ENCODE measurements at regions not wholly inside any gene's neighbourhood (a gene's known extent, or its start where the extent isn't known, plus 50 kb on each side); places are given as distances from the start of the nearest gene placed in this dataset.

DNA sequence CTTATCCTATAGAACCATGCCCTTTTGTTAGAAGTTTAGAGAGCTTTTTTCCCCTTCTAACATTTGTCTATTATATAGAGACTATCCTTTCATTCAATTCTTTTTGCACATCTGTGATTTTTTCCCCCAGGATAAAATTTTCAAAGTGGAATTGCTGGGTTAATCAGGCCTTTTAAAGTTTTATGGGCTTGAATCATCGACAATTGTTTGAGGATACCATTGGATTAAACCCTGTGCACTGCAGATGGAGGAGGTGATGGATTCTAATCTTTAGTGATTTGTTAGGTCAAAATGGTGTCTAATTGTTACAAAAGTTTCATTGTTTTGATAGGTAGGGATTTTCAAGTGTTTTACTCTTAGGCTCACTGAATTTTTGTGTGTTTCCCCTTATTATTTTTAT, 463.7 kb upstream of the CFAP20DC start:
- TF ChIP-seq, protein P1, sequence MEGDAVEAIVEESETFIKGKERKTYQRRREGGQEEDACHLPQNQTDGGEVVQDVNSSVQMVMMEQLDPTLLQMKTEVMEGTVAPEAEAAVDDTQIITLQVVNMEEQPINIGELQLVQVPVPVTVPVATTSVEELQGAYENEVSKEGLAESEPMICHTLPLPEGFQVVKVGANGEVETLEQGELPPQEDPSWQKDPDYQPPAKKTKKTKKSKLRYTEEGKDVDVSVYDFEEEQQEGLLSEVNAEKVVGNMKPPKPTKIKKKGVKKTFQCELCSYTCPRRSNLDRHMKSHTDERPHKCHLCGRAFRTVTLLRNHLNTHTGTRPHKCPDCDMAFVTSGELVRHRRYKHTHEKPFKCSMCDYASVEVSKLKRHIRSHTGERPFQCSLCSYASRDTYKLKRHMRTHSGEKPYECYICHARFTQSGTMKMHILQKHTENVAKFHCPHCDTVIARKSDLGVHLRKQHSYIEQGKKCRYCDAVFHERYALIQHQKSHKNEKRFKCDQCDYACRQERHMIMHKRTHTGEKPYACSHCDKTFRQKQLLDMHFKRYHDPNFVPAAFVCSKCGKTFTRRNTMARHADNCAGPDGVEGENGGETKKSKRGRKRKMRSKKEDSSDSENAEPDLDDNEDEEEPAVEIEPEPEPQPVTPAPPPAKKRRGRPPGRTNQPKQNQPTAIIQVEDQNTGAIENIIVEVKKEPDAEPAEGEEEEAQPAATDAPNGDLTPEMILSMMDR (IDR thresholded peaks at IDR 0.05; ENCODE audit: low read length) = no peak
- TF ChIP-seq EZH2phosphoT487 (IDR thresholded peaks at IDR 0.05; ENCODE audit: low read length) = no peak

All from MM.1S (cell line).